KMS-11 (cell line): ENCODE measurements at regions not wholly inside any gene's neighbourhood (a gene's known extent, or its start where the extent isn't known, plus 50 kb on each side); places are given as distances from the start of the nearest gene placed in this dataset.

Experiments
- H2AFZ ChIP-seq: fragments of 200-600 bp; sonication (generic); 2 replicates; pipeline ENCODE4 v1.6.1; 2016; ENCODE audit warnings: antibody characterized with exemption, mixed run types, low read depth
- H3K27ac ChIP-seq: fragments of 200-600 bp; sonication (generic); 2 replicates; pipeline ENCODE4 v1.6.1; 2016; ENCODE audit warnings: mild to moderate bottlenecking, mixed run types
- H3K27me3 ChIP-seq: fragments of 200-600 bp; sonication (generic); 2 replicates; pipeline ENCODE4 v1.6.1; 2017; ENCODE audit warnings: mild to moderate bottlenecking, low read depth, mixed run types, moderate library complexity; ENCODE audit not compliant: insufficient read depth
- H3K36me3 ChIP-seq: fragments of 200-600 bp; sonication (generic); 2 replicates; pipeline ENCODE4 v1.6.1; 2017; ENCODE audit warnings: mild to moderate bottlenecking, mixed run types; ENCODE audit not compliant: insufficient read depth
- H3K4me1 ChIP-seq: fragments of 200-600 bp; sonication (generic); 2 replicates; pipeline ENCODE4 v1.6.1; 2016; ENCODE audit warnings: mild to moderate bottlenecking, low read depth, mixed run types; ENCODE audit not compliant: poor library complexity, severe bottlenecking
- H3K4me2 ChIP-seq: fragments of 200-600 bp; sonication (generic); 2 replicates; pipeline ENCODE4 v1.7.0; 2016; ENCODE audit warnings: mild to moderate bottlenecking, mixed run types
- H3K4me3 ChIP-seq: fragments of 200-600 bp; sonication (generic); IDR thresholded peaks from 2 replicates; pipeline ENCODE4 v1.6.1; 2017; ENCODE audit warnings: low read depth, low read length, mixed read lengths; ENCODE audit not compliant: insufficient read depth
- H3K79me2 ChIP-seq: fragments of 200-600 bp; sonication (generic); 2 replicates; pipeline ENCODE4 v1.6.1; 2016; ENCODE audit warnings: low read depth, mixed run types; ENCODE audit not compliant: insufficient read depth
- H3K9ac ChIP-seq: fragments of 200-600 bp; sonication (generic); 2 replicates; pipeline ENCODE4 v1.6.1; 2016; ENCODE audit warnings: mild to moderate bottlenecking, mixed run types
- H4K20me1 ChIP-seq: fragments of 200-600 bp; sonication (generic); 2 replicates; pipeline ENCODE4 v1.6.1; 2016; ENCODE audit warnings: mild to moderate bottlenecking, mixed run types; ENCODE audit not compliant: insufficient read depth
- TF ChIP-seq, protein P1 (sequence below): fragments of 200-600 bp; sonication (generic); conservative IDR thresholded peaks from 2 replicates; pipeline ENCODE4 v1.6.1; 2017; ENCODE audit warnings: low read depth, mild to moderate bottlenecking, antibody characterized with exemption, low read length, moderate library complexity, mixed read lengths

DNA sequence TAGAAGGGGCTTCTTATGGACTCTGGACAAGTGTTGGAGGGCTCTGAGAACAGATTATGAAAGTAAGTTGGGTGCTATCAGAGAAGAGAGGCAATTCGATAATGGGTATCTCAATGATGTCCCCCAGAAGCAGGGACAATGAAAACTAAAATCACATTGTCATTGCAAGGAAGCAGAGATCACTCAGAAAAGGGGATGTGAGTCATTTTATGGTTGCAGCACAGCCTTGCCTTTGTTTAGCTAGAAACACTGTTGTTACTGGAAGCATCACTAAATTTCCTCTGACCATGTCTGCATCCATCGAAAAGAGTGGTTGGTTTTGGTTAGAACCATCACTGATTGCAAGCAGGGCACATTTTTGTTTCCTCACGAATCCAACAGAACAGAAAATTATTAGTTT lies 246.8 kb upstream of the NWD2 start:
- no peaks in the 10 kb centered on the region for H4K20me1 ChIP-seq
- H3K36me3 ChIP-seq = no peaks in the 10 kb centered on the region
- no peaks in the 10 kb centered on the region for H3K79me2 ChIP-seq
- H3K9ac ChIP-seq = no peak overlapping the region
- H3K4me3 ChIP-seq = no peak overlapping the region
- H3K4me1 ChIP-seq = no peaks in the 10 kb centered on the region
- TF ChIP-seq, protein P1, sequence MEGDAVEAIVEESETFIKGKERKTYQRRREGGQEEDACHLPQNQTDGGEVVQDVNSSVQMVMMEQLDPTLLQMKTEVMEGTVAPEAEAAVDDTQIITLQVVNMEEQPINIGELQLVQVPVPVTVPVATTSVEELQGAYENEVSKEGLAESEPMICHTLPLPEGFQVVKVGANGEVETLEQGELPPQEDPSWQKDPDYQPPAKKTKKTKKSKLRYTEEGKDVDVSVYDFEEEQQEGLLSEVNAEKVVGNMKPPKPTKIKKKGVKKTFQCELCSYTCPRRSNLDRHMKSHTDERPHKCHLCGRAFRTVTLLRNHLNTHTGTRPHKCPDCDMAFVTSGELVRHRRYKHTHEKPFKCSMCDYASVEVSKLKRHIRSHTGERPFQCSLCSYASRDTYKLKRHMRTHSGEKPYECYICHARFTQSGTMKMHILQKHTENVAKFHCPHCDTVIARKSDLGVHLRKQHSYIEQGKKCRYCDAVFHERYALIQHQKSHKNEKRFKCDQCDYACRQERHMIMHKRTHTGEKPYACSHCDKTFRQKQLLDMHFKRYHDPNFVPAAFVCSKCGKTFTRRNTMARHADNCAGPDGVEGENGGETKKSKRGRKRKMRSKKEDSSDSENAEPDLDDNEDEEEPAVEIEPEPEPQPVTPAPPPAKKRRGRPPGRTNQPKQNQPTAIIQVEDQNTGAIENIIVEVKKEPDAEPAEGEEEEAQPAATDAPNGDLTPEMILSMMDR = no peak
- no peaks in the 10 kb centered on the region for H3K27me3 ChIP-seq
- H3K27ac ChIP-seq = no peak overlapping the region
- no peak overlapping the region for H3K4me2 ChIP-seq
- no peak overlapping the region for H2AFZ ChIP-seq

DNA sequence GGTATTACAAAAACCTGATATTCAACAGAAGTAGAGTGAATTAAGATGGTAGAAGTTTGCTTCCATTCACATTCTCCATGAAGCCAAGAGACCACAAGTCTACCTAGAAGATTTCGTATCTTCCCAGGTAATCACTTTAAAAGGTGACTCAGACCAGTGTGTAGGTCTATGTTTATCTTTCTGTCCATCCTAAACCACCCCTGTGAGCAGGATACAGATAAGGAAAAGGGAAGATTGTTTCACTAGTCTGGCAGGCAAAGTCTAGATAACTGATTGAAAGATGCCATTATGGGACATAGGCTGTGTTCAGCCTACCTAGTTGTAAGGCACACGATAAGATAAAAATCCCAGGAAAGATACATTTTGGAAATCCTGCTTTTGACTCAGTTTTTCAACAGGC lies 244.3 kb upstream of the NWD2 start:
- Histone ChIP-seq H3K4me3 (no peak overlapping the region), H2AFZ (no peak overlapping the region), H3K27me3 (no peaks in the 10 kb centered on the region), H3K4me1 (no peaks in the 10 kb centered on the region), H3K36me3 (no peaks in the 10 kb centered on the region), H3K27ac (no peak overlapping the region), H3K79me2 (no peaks in the 10 kb centered on the region), H4K20me1 (no peaks in the 10 kb centered on the region), H3K4me2 (no peak overlapping the region), H3K9ac (no peak overlapping the region)
- TF ChIP-seq, protein P1 = no peak

DNA sequence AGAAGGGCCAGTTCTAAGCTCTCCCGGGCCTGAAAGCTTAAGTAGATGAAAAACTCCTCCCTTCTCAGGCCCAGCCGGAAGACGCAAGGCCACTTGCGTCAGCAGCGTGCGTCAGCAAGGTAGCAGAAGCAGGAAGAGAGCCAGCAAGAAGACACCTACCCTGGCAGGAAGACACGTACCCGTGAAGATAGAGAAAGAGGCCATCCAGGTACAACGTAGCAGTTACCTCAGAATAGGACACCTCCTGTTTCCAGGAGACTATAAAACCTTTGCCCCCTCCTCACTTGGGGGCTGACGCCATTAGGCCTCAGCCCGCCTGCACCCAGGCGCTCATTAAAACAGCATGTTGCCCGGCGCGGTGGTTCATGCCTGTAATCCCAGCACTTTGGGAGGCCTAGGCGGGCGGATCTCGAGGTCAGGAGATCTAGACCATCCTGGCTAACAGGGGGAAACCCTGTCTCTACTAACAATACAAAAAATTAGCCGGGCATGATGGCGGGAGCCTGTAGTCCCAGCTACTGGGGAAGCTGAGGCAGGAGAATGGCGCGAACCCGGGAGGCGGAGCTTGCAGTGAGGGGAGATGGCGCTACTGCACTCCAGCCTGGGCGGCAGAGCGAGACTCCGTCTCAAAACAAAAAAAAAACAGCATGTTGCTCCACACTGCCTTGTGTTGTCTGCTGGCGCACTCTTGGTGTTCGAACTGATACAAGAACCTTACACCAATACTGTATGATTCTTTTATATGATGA lies 242.7 kb upstream of the NWD2 start:
- Histone ChIP-seq H4K20me1 (no peaks in the 10 kb centered on the region), H3K79me2 (no peaks in the 10 kb centered on the region), H3K4me1 (no peaks in the 10 kb centered on the region), H2AFZ (no peak overlapping the region), H3K4me2 (no peak overlapping the region), H3K36me3 (no peaks in the 10 kb centered on the region), H3K4me3 (no peak overlapping the region), H3K27ac (no peak overlapping the region), H3K27me3 (no peaks in the 10 kb centered on the region), H3K9ac (no peak overlapping the region)
- TF ChIP-seq, protein P1 = no peak

DNA sequence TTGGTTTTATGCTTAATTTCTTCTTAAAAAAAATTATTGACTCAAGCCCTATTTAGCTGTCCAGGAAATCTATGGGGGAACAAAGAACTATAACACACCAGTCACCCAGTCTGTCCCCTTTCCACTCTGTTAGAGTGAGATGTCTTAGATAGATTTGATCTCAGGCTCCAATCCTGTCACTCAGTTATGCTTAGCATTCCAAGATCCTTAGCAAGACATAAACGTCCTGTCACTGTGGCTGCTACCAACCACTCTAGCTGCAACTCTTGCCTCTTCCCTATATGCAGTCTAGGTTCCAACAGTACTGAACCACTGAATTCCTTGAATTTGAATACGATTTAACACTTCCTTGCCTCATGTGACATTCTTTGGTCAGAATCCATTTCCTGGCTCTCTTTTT lies 241.9 kb upstream of the NWD2 start:
- TF ChIP-seq, protein P1 = no peak
- Histone ChIP-seq H3K36me3 (no peaks in the 10 kb centered on the region), H3K4me2 (no peak overlapping the region), H4K20me1 (no peaks in the 10 kb centered on the region), H3K4me1 (no peaks in the 10 kb centered on the region), H2AFZ (no peak overlapping the region), H3K9ac (no peak overlapping the region), H3K4me3 (no peak overlapping the region), H3K79me2 (no peaks in the 10 kb centered on the region), H3K27me3 (no peaks in the 10 kb centered on the region), H3K27ac (no peak overlapping the region)
